ENCODE measurements at regions not wholly inside any gene's neighbourhood (a gene's known extent, or its start where the extent isn't known, plus 50 kb on each side); places are given as distances from the start of the nearest gene placed in this dataset.

- Histone ChIP-seq H3K27me3 (ENCODE audit: control insufficient read depth, insufficient read depth, low read length) (no peaks in the 10 kb centered on the region), H3K9me3 (ENCODE audit: control insufficient read depth, insufficient read depth, low read depth, low read length) (no peaks in the 10 kb centered on the region), H3K79me2 (ENCODE audit: control insufficient read depth, insufficient read depth, low read length) (no peaks in the 10 kb centered on the region), H3K4me2 (ENCODE audit: extremely low read depth, insufficient read depth, low read length) (no peak overlapping the region), H3K4me1 (ENCODE audit: control insufficient read depth, extremely low read depth, insufficient read depth, low read length) (peaks cover 12% of the 10 kb centered on the region), H4K20me1 (ENCODE audit: control insufficient read depth, extremely low read depth, insufficient read depth, low read length) (no peaks in the 10 kb centered on the region), H3K9ac (ENCODE audit: insufficient read depth, low read length) (no peak overlapping the region), H2AFZ (ENCODE audit: low read length) (no peak overlapping the region), H3K27ac (ENCODE audit: insufficient read depth, low read length) (no peak overlapping the region), H3K36me3 (ENCODE audit: control insufficient read depth, insufficient read depth, low read length) (no peaks in the 10 kb centered on the region), H3K4me3 (replicated peaks in 1 of 4; ENCODE audit: control extremely low read depth in 1 of 4, insufficient read depth in 1 of 4, low read depth in 3 of 4, low read length in 4 of 4) (no peak overlapping the region)
- no peak for DNase-seq (ENCODE audit: low read depth in 2 of 2)
- TF ChIP-seq CTCF (conservative IDR thresholded peaks at IDR 0.05 in 1 of 2, IDR thresholded peaks at IDR 0.05 in 1 of 2; ENCODE audit: low read depth in 1 of 2, low read length in 2 of 2) (no peak), EZH2 (IDR thresholded peaks at IDR 0.05; ENCODE audit: low read length, missing control alignments) (no peak)
Measured at GRCh38 chr6:1146500-1146899, 165.4 kb upstream of the FOXQ1 start.

DNA sequence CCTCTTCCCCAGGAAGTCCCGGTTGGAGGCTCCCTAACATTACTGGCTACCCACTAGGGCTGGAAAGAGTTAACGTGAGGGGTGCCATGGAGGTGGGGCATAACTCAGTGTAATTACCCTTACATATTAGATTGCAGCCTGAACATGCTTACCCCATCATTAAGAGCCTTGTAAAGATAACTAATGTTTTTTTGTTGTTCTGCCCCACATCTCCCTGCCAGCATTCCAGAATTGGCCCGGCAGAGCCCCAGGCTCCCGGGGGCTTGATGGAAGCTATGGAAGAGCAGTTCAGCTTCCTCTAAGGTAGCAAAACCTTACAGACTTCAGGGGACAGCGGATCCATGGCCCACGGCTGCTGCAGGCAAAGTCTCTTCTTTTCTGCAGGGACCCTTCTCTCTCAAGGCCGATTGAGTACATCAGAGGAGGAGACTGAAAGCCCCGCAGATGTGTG is 166.1 kb upstream of the FOXQ1 start:
- Histone ChIP-seq H3K27me3 (ENCODE audit: control insufficient read depth, insufficient read depth, low read length) (no peaks in the 10 kb centered on the region), H3K36me3 (ENCODE audit: control insufficient read depth, insufficient read depth, low read length) (no peaks in the 10 kb centered on the region), H3K4me3 (replicated peaks in 1 of 4; ENCODE audit: control extremely low read depth in 1 of 4, insufficient read depth in 1 of 4, low read depth in 3 of 4, low read length in 4 of 4) (no peak overlapping the region), H3K9ac (ENCODE audit: insufficient read depth, low read length) (no peak overlapping the region), H3K4me1 (ENCODE audit: control insufficient read depth, extremely low read depth, insufficient read depth, low read length) (peaks cover 12% of the 10 kb centered on the region), H3K27ac (ENCODE audit: insufficient read depth, low read length) (peak overlapping the region; percentile 27), H3K79me2 (ENCODE audit: control insufficient read depth, insufficient read depth, low read length) (no peaks in the 10 kb centered on the region), H4K20me1 (ENCODE audit: control insufficient read depth, extremely low read depth, insufficient read depth, low read length) (no peaks in the 10 kb centered on the region), H2AFZ (ENCODE audit: low read length) (no peak overlapping the region), H3K9me3 (ENCODE audit: control insufficient read depth, insufficient read depth, low read depth, low read length) (no peaks in the 10 kb centered on the region), H3K4me2 (ENCODE audit: extremely low read depth, insufficient read depth, low read length) (no peak overlapping the region)
- TF ChIP-seq CTCF (conservative IDR thresholded peaks at IDR 0.05 in 1 of 2, IDR thresholded peaks at IDR 0.05 in 1 of 2; ENCODE audit: low read depth in 1 of 2, low read length in 2 of 2), result no peak
- DNase-seq (ENCODE audit: low read depth in 2 of 2), result no peak

DNA sequence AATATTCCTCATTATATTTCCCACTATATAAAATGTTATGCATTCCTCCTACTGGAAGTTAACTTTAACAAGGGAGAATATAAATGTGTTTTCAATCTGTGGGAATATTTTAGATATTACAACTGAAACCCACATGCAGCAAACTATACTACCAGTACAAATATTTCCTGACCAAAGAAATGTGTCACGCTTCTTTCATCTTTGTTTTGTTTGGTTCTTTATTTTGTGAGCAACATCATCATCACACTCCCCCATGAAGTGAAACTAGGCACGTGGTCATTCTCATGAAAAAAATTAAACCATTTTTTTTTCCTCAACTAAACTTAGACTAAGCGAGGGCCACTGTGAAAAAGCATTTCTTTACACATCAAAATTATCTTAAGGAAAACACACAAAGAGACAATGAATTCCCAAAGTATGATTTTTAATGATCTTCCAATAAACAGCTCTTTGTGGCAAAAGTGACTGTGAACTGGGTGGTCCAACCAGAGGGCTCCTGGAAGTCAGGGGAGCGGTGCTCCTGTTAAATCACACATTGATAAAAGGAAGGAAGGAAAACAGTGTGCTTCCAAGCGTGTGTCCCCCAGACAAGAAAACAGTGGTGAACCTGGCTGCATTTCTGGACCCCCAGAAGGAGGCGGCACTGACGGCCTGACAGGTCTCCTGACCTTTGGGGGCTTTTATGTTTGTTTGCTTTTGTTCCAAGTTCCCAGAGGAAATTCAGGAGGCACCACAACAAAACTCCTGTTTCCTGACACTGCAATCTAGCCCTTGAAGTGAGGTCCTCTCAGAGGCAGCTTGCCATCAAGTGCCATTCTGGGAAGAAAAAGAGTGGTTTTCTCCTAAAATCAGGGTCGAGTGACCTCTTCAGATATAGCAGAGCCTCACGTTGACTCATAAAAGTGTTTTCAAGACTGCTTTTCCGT is 166.8 kb upstream of the FOXQ1 start:
- Histone ChIP-seq H3K4me3 (replicated peaks in 1 of 4; ENCODE audit: control extremely low read depth in 1 of 4, insufficient read depth in 1 of 4, low read depth in 3 of 4, low read length in 4 of 4) (no peak overlapping the region), H2AFZ (ENCODE audit: low read length) (no peak overlapping the region), H3K4me2 (ENCODE audit: extremely low read depth, insufficient read depth, low read length) (no peak overlapping the region), H3K27me3 (ENCODE audit: control insufficient read depth, insufficient read depth, low read length) (no peaks in the 10 kb centered on the region), H3K9ac (ENCODE audit: insufficient read depth, low read length) (no peak overlapping the region), H3K9me3 (ENCODE audit: control insufficient read depth, insufficient read depth, low read depth, low read length) (no peaks in the 10 kb centered on the region), H4K20me1 (ENCODE audit: control insufficient read depth, extremely low read depth, insufficient read depth, low read length) (no peaks in the 10 kb centered on the region), H3K4me1 (ENCODE audit: control insufficient read depth, extremely low read depth, insufficient read depth, low read length) (peaks cover 12% of the 10 kb centered on the region), H3K79me2 (ENCODE audit: control insufficient read depth, insufficient read depth, low read length) (no peaks in the 10 kb centered on the region), H3K36me3 (ENCODE audit: control insufficient read depth, insufficient read depth, low read length) (no peaks in the 10 kb centered on the region), H3K27ac (ENCODE audit: insufficient read depth, low read length) (peak overlapping the region; percentile 79)
- TF ChIP-seq EZH2 (IDR thresholded peaks at IDR 0.05; ENCODE audit: low read length, missing control alignments) (no peak), CTCF (conservative IDR thresholded peaks at IDR 0.05 in 1 of 2, IDR thresholded peaks at IDR 0.05 in 1 of 2; ENCODE audit: low read depth in 1 of 2, low read length in 2 of 2) (no peak)
- peak; percentile 43 to 48 for DNase-seq (ENCODE audit: low read depth in 2 of 2)
